Mesenchymal stem cell (in vitro differentiated cells and primary cell): ENCODE measurements at regions not wholly inside any gene's neighbourhood (a gene's known extent, or its start where the extent isn't known, plus 50 kb on each side); places are given as distances from the start of the nearest gene placed in this dataset.
A peak's percentile ranks its signal among the peaks of the same experiment; 100 is the strongest.

ENCODE experiments used
- DNase-seq: peaks from one replicate; pipeline ENCODE4 v3.0.0-alpha.2; 2013
- H2AFZ ChIP-seq: one replicate; pipeline ENCODE4 v1.6.1; 2013; ENCODE audit warnings: low read depth, mild to moderate bottlenecking, control low read depth, inconsistent platforms, low read length, moderate library complexity
- H2AK5ac ChIP-seq: 2 replicates; pipeline ENCODE4 v1.6.1; 2013; ENCODE audit warnings: low read length, moderate library complexity, mild to moderate bottlenecking, inconsistent platforms; ENCODE audit not compliant: severe bottlenecking
- H2BK120ac ChIP-seq: one replicate; pipeline ENCODE4 v1.6.1; 2013; ENCODE audit warnings: low read depth, mild to moderate bottlenecking, inconsistent platforms, low read length, moderate library complexity
- H2BK12ac ChIP-seq, 2 experiments: one replicate each; pipeline ENCODE4 v1.6.1; 2013; ENCODE audit warnings: inconsistent platforms in 2 of 2, low read length in 2 of 2, mild to moderate bottlenecking in 2 of 2, moderate library complexity in 2 of 2, control low read depth in 1 of 2
- H2BK15ac ChIP-seq: one replicate; pipeline ENCODE4 v1.6.1; 2013; ENCODE audit warnings: mild to moderate bottlenecking, low read depth, inconsistent platforms; ENCODE audit not compliant: poor library complexity, severe bottlenecking
- H2BK5ac ChIP-seq: 2 replicates; pipeline ENCODE4 v1.6.1; 2013; ENCODE audit warnings: low read depth, mild to moderate bottlenecking, low read length, control low read depth, inconsistent platforms; ENCODE audit not compliant: poor library complexity, severe bottlenecking
- H3K14ac ChIP-seq, 2 experiments: one replicate each; pipeline ENCODE4 v1.6.1; 2013; ENCODE audit warnings: inconsistent platforms in 2 of 2, low read length in 2 of 2, control low read depth in 1 of 2, mild to moderate bottlenecking in 1 of 2, moderate library complexity in 1 of 2
- H3K18ac ChIP-seq, 2 experiments: one replicate each; pipeline ENCODE4 v1.6.1; 2013; ENCODE audit warnings: inconsistent platforms in 2 of 2, low read length in 2 of 2, control low read depth in 1 of 2, low read depth in 1 of 2, mild to moderate bottlenecking in 1 of 2
- H3K23ac ChIP-seq, 2 experiments: one replicate each; pipeline ENCODE4 v1.6.1; 2013; ENCODE audit warnings: inconsistent platforms in 2 of 2, low read length in 2 of 2, mild to moderate bottlenecking in 2 of 2, moderate library complexity in 2 of 2, control low read depth in 1 of 2
- H3K27ac ChIP-seq: 2 replicates; pipeline ENCODE4 v1.5.1; 2013; ENCODE audit warnings: mild to moderate bottlenecking, moderate library complexity, low read length, control low read depth, inconsistent platforms; ENCODE audit not compliant: poor library complexity, severe bottlenecking
- H3K27me3 ChIP-seq, 2 experiments: 2 replicates each; pipeline versions ENCODE4 v1.6.1 to v1.7.0; 2013; ENCODE audit warnings: low read length in 2 of 2, mild to moderate bottlenecking in 2 of 2, moderate library complexity in 2 of 2, control low read depth in 1 of 2, inconsistent platforms in 1 of 2; ENCODE audit not compliant: control insufficient read depth in 1 of 2, insufficient read depth in 1 of 2
- H3K36me3 ChIP-seq, 2 experiments: 2 replicates each; pipeline versions ENCODE4 v1.6.1 to v1.7.0; 2013; ENCODE audit warnings: low read length in 2 of 2, control low read depth in 1 of 2, inconsistent platforms in 1 of 2, low read depth in 1 of 2, mild to moderate bottlenecking in 1 of 2; ENCODE audit not compliant: insufficient read depth in 2 of 2, control insufficient read depth in 1 of 2
- H3K4ac ChIP-seq, 2 experiments: one replicate each; pipeline ENCODE4 v1.6.1; 2013; ENCODE audit warnings: inconsistent platforms in 2 of 2, low read length in 2 of 2, mild to moderate bottlenecking in 2 of 2, moderate library complexity in 2 of 2, control low read depth in 1 of 2, low read depth in 1 of 2
- H3K4me1 ChIP-seq: 2 replicates; pipeline ENCODE4 v1.6.1; 2013; ENCODE audit warnings: low read depth, low read length, control low read depth; ENCODE audit not compliant: control insufficient read depth, insufficient read depth
- H3K4me2 ChIP-seq: 2 replicates; pipeline ENCODE4 v1.6.1; 2013; ENCODE audit warnings: low read length, mild to moderate bottlenecking, inconsistent platforms; ENCODE audit not compliant: poor library complexity, severe bottlenecking
- H3K4me3 ChIP-seq, 2 experiments: 2 replicates each; pipeline versions ENCODE4 v1.5.1 to v1.7.0; 2013; ENCODE audit warnings: low read length in 2 of 2, mild to moderate bottlenecking in 2 of 2, control low read depth in 1 of 2, low read depth in 1 of 2; ENCODE audit not compliant: insufficient read depth in 1 of 2
- H3K79me1 ChIP-seq: replicated peaks from 2 replicates; pipeline ENCODE4 v1.6.1; 2013; ENCODE audit warnings: mild to moderate bottlenecking, control low read depth, low read length, inconsistent platforms; ENCODE audit not compliant: poor library complexity, severe bottlenecking
- H3K9ac ChIP-seq: 2 replicates; pipeline ENCODE4 v1.7.0; 2013; ENCODE audit warnings: mild to moderate bottlenecking, low read length, moderate library complexity
- H3K9me3 ChIP-seq: 2 replicates; pipeline ENCODE4 v1.7.0; 2013; ENCODE audit warnings: mild to moderate bottlenecking, low read length; ENCODE audit not compliant: control insufficient read depth
- H4K8ac ChIP-seq: one replicate; pipeline ENCODE4 v1.6.1; 2013; ENCODE audit warnings: inconsistent platforms, mild to moderate bottlenecking, low read length, moderate library complexity
- H4K91ac ChIP-seq: one replicate; pipeline ENCODE4 v1.6.1; 2013; ENCODE audit warnings: mild to moderate bottlenecking, low read length, inconsistent platforms
- WGBS: methylation state at CpG from one replicate; pipeline ENCODE4 v1.1.7; 2013; ENCODE audit warnings: mixed read lengths; 5-methylcytosine and 5-hydroxymethylcytosine counted together

GRCh38 chr13:80259159-80259558, 81.8 kb downstream of the SPRY2 start:
- no peaks in the 10 kb centered on the region for H3K79me1 ChIP-seq
- no peak overlapping the region for H2BK12ac ChIP-seq
- H3K9ac ChIP-seq, result no peak overlapping the region
- H4K91ac ChIP-seq, result no peak overlapping the region
- H2BK15ac ChIP-seq, result no peak overlapping the region
- H3K14ac ChIP-seq, result no peak overlapping the region
- no peak overlapping the region for H4K8ac ChIP-seq
- H3K4ac ChIP-seq, result no peak overlapping the region
- no peaks in the 10 kb centered on the region for H3K36me3 ChIP-seq
- DNase-seq, result no peak
- WGBS, result 100% methylated on average over 1 of the region's 1 CpG
- no peak overlapping the region for H3K23ac ChIP-seq
- no peak overlapping the region for H2BK5ac ChIP-seq
- no peak overlapping the region for H3K18ac ChIP-seq
- peaks cover 7% of the 10 kb centered on the region for H3K9me3 ChIP-seq
- no peak overlapping the region for H2BK120ac ChIP-seq
- H2AFZ ChIP-seq, result no peak overlapping the region
- no peak overlapping the region for H2AK5ac ChIP-seq
- no peak overlapping the region for H3K4me3 ChIP-seq
- no peaks in the 10 kb centered on the region for H3K27me3 ChIP-seq
- H3K4me1 ChIP-seq, result no peaks in the 10 kb centered on the region
- no peak overlapping the region for H3K27ac ChIP-seq
- H3K4me2 ChIP-seq, result no peak overlapping the region

- Histone ChIP-seq H4K8ac (no peak overlapping the region), H3K9me3 (peaks cover 6% of the 10 kb centered on the region), H2BK12ac (no peak overlapping the region), H3K14ac (no peak overlapping the region), H2BK5ac (no peak overlapping the region), H3K4ac (no peak overlapping the region), H3K4me3 (no peak overlapping the region), H3K4me1 (no peaks in the 10 kb centered on the region), H3K9ac (no peak overlapping the region), H2AFZ (no peak overlapping the region), H3K23ac (no peak overlapping the region), H2AK5ac (no peak overlapping the region), H3K27ac (no peak overlapping the region), H2BK15ac (no peak overlapping the region), H3K18ac (no peak overlapping the region), H3K4me2 (no peak overlapping the region), H2BK120ac (no peak overlapping the region), H3K79me1 (no peaks in the 10 kb centered on the region), H4K91ac (no peak overlapping the region), H3K27me3 (no peaks in the 10 kb centered on the region), H3K36me3 (no peaks in the 10 kb centered on the region)
- WGBS, result 95% methylated on average over 4 of the region's 7 CpGs
- no peak for DNase-seq
Measured at GRCh38 chr13:80256352-80256932, 84.5 kb downstream of the SPRY2 start.

GRCh38 chr13:80255946-80256345, 85.0 kb downstream of the SPRY2 start:
- Histone ChIP-seq H3K4me1 (no peaks in the 10 kb centered on the region), H4K8ac (no peak overlapping the region), H3K4me2 (no peak overlapping the region), H3K27me3 (no peaks in the 10 kb centered on the region), H4K91ac (no peak overlapping the region), H2BK12ac (no peak overlapping the region), H3K14ac (no peak overlapping the region), H3K4ac (no peak overlapping the region), H3K9ac (no peak overlapping the region), H2AFZ (no peak overlapping the region), H2AK5ac (no peak overlapping the region), H2BK15ac (no peak overlapping the region), H3K4me3 (no peak overlapping the region), H3K27ac (no peak overlapping the region), H3K36me3 (no peaks in the 10 kb centered on the region), H3K18ac (no peak overlapping the region), H3K23ac (no peak overlapping the region), H2BK5ac (no peak overlapping the region), H3K79me1 (no peaks in the 10 kb centered on the region), H2BK120ac (no peak overlapping the region), H3K9me3 (peaks cover 5% of the 10 kb centered on the region)
- 94% methylated on average over 1 of the region's 1 CpG for WGBS
- no peak for DNase-seq

- Histone ChIP-seq H3K36me3 (no peaks in the 10 kb centered on the region), H3K4me3 (no peak overlapping the region), H2BK12ac (no peak overlapping the region), H3K4ac (no peak overlapping the region), H4K8ac (no peak overlapping the region), H3K4me1 (no peaks in the 10 kb centered on the region), H2BK15ac (no peak overlapping the region), H2AFZ (no peak overlapping the region), H2BK5ac (no peak overlapping the region), H3K23ac (no peak overlapping the region), H3K14ac (no peak overlapping the region), H2BK120ac (no peak overlapping the region), H3K4me2 (no peak overlapping the region), H3K27ac (no peak overlapping the region), H3K79me1 (no peaks in the 10 kb centered on the region), H3K27me3 (no peaks in the 10 kb centered on the region), H3K9ac (no peak overlapping the region), H4K91ac (no peak overlapping the region), H3K18ac (no peak overlapping the region), H2AK5ac (no peak overlapping the region), H3K9me3 (no peaks in the 10 kb centered on the region)
- DNase-seq, result peak; percentile 79
- 86% methylated on average over 1 of the region's 2 CpGs for WGBS
Measured at GRCh38 chr13:80251403-80251802, 89.5 kb downstream of the SPRY2 start.
